Spleen (tissue), 11 donors: ENCODE measurements at regions not wholly inside any gene's neighbourhood (a gene's known extent, or its start where the extent isn't known, plus 50 kb on each side); places are given as distances from the start of the nearest gene placed in this dataset.

ENCODE experiments used
- DNase-seq: peaks from one replicate; pipeline ENCODE4 v3.0.0-alpha.2; 2020
- H3K27ac ChIP-seq, 8 donors: fragments of 200-600 bp; sonication (generic) in 7 of 8; 1 replicate in 4 of 8; 2 replicates in 4 of 8; pipeline versions ENCODE4 v1.5.0 to v1.8.0; 2016 to 2021; ENCODE audit warnings: inconsistent platforms in 4 of 8, mild to moderate bottlenecking in 4 of 8, moderate library complexity in 1 of 8
- H3K27me3 ChIP-seq, 7 donors: fragments of 200-600 bp; sonication (generic) in 6 of 7; replicated peaks in 1 of 7; 1 replicate in 4 of 7; 2 replicates in 3 of 7; pipeline versions ENCODE4 v1.5.0 to v1.8.0; 2016 to 2021; ENCODE audit warnings: inconsistent platforms in 3 of 7, mild to moderate bottlenecking in 1 of 7
- H3K36me3 ChIP-seq, 6 donors: fragments of 200-600 bp; sonication (generic) in 5 of 6; 1 replicate in 4 of 6; 2 replicates in 2 of 6; pipeline versions ENCODE4 v1.5.0 to v1.8.0; 2016 to 2021; ENCODE audit warnings: inconsistent platforms in 2 of 6
- H3K4me1 ChIP-seq, 6 donors: fragments of 200-600 bp; sonication (generic) in 5 of 6; 1 replicate in 3 of 6; 2 replicates in 3 of 6; pipeline versions ENCODE4 v1.5.0 to v1.8.0; 2016 to 2021; ENCODE audit warnings: inconsistent platforms in 3 of 6
- H3K4me3 ChIP-seq, 8 donors: fragments of 200-600 bp; sonication (generic) in 7 of 8; 1 replicate in 4 of 8; 2 replicates in 4 of 8; pipeline versions ENCODE4 v1.5.0 to v1.8.0; 2016 to 2021; ENCODE audit warnings: inconsistent platforms in 4 of 8, mild to moderate bottlenecking in 4 of 8, moderate library complexity in 2 of 8
- H3K9me3 ChIP-seq, 8 donors: fragments of 200-600 bp; sonication (generic) in 7 of 8; 1 replicate in 4 of 8; 2 replicates in 4 of 8; pipeline versions ENCODE4 v1.5.0 to v1.8.0; 2016 to 2021; ENCODE audit warnings: inconsistent platforms in 4 of 8
- CTCF ChIP-seq, 11 experiments: fragments of 200-600 bp in 7 of 11; fragments of 450-650 bp in 4 of 11; sonication (generic) in 4 of 11; IDR thresholded peaks in 8 of 11; conservative IDR thresholded peaks in 3 of 11; 1 replicate in 7 of 11; 2 replicates in 4 of 11; pipeline versions ENCODE4 v1.4.0 to v1.8.0; 2016 to 2021; ENCODE audit warnings: antibody characterized with exemption in 11 of 11, inconsistent platforms in 4 of 11, mild to moderate bottlenecking in 1 of 11
- POLR2A ChIP-seq, 3 donors: fragments of 450-650 bp; IDR thresholded peaks; one replicate each; pipeline ENCODE4 v1.5.1; 2017; ENCODE audit warnings: antibody characterized with exemption in 3 of 3, mild to moderate bottlenecking in 1 of 3
- POLR2AphosphoS5 ChIP-seq, 3 donors: sonication (generic); formaldehyde crosslinking; IDR thresholded peaks; one replicate each; pipeline ENCODE4 v1.5.1; 2017; ENCODE audit warnings: antibody characterized with exemption in 3 of 3
- WGBS, 5 donors: extraction: QIAGEN DNeasy Blood & Tissue Kit in 3 of 5; methylation state at CpG; one replicate each; pipeline versions ENCODE4 v1.1.5 to v1.1.7; 2013 to 2018; 5-methylcytosine and 5-hydroxymethylcytosine counted together
- intact Hi-C: fragments of 100-400 bp; cut with DNase I; formaldehyde crosslinking; loops from one replicate; pipeline ENCODE4 v1.15.0; 2023; ENCODE audit warnings: low total_unique reads
- donor health status: healthy with polysubstance abuse.
- donor health status: DM: no; HTN: no; CAD: no; lungs with moderate emphysema.
- donor health status: DM: no; HTN: no; CAD: no.
- donor health status: Bipolar disorder and iron deficiency.
- donor health status: healthy.
- donor health status: DM: no; HTN: no; CAD: no.
- donor health status: DM: yes; HTN: yes; CAD: no.

GRCh38 chr3:146831659-146832058 is 226.5 kb upstream of the PLSCR5 start:
- no peaks in the 10 kb centered on the region for H3K4me1 ChIP-seq
- no peaks in the 10 kb centered on the region for H3K36me3 ChIP-seq
- H3K27ac ChIP-seq = no peak overlapping the region
- H3K4me3 ChIP-seq = no peak overlapping the region
- no peaks in the 10 kb centered on the region for H3K9me3 ChIP-seq
- no peak for DNase-seq
- intact Hi-C loops = no loop called here
- H3K27me3 ChIP-seq = no peaks in the 10 kb centered on the region
- 58 to 80% (median 63%) methylated on average over 1 of the region's 1 CpG for WGBS, 5 donors
- TF ChIP-seq POLR2AphosphoS5 (IDR thresholded peaks at IDR 0.05) (no peak), POLR2A (IDR thresholded peaks at IDR 0.05) (no peak), CTCF (IDR thresholded peaks at IDR 0.05 in 8 of 11, conservative IDR thresholded peaks at IDR 0.05 in 3 of 11) (no peak)

GRCh38 chr3:146830231-146830630 is 225.1 kb upstream of the PLSCR5 start:
- no peak overlapping the region for H3K27ac ChIP-seq
- H3K4me1 ChIP-seq = no peaks in the 10 kb centered on the region
- no peaks in the 10 kb centered on the region for H3K27me3 ChIP-seq
- TF ChIP-seq POLR2AphosphoS5 (IDR thresholded peaks at IDR 0.05) (no peak), CTCF (IDR thresholded peaks at IDR 0.05 in 8 of 11, conservative IDR thresholded peaks at IDR 0.05 in 3 of 11) (no peak), POLR2A (IDR thresholded peaks at IDR 0.05) (no peak)
- DNase-seq = no peak
- H3K36me3 ChIP-seq = no peaks in the 10 kb centered on the region
- no peaks in the 10 kb centered on the region for H3K9me3 ChIP-seq
- no peak overlapping the region for H3K4me3 ChIP-seq
- intact Hi-C loops = no loop called here

- Histone ChIP-seq H3K36me3 (no peaks in the 10 kb centered on the region), H3K27ac (no peak overlapping the region), H3K4me1 (no peaks in the 10 kb centered on the region), H3K27me3 (no peaks in the 10 kb centered on the region), H3K4me3 (no peak overlapping the region), H3K9me3 (no peaks in the 10 kb centered on the region)
- 5 to 27% (median 15%) methylated on average over 1 of the region's 1 CpG for WGBS, 5 donors
- no peak for DNase-seq
- TF ChIP-seq POLR2A (IDR thresholded peaks at IDR 0.05) = no peak
- no peak for TF ChIP-seq POLR2AphosphoS5 (IDR thresholded peaks at IDR 0.05)
- TF ChIP-seq CTCF (IDR thresholded peaks at IDR 0.05 in 8 of 11, conservative IDR thresholded peaks at IDR 0.05 in 3 of 11) = no peak
- intact Hi-C loops = no loop called here
Measured at GRCh38 chr3:146827836-146828235, 222.7 kb upstream of the PLSCR5 start.

GRCh38 chr3:146823622-146824021 is 218.5 kb upstream of the PLSCR5 start:
- intact Hi-C loops = no loop called here
- no peak for DNase-seq
- H3K27me3 ChIP-seq = no peaks in the 10 kb centered on the region
- TF ChIP-seq CTCF (IDR thresholded peaks at IDR 0.05 in 8 of 11, conservative IDR thresholded peaks at IDR 0.05 in 3 of 11) = no peak
- H3K9me3 ChIP-seq = no peaks in the 10 kb centered on the region
- no peaks in the 10 kb centered on the region for H3K36me3 ChIP-seq
- WGBS, 5 donors = 40 to 61% (median 53%) methylated on average over 1 of the region's 1 CpG
- H3K27ac ChIP-seq = no peak overlapping the region
- H3K4me3 ChIP-seq = no peak overlapping the region
- no peaks in the 10 kb centered on the region for H3K4me1 ChIP-seq
